SK-N-MC (cell line): ENCODE measurements at regions not wholly inside any gene's neighbourhood (a gene's known extent, or its start where the extent isn't known, plus 50 kb on each side); places are given as distances from the start of the nearest gene placed in this dataset.

Source experiments
- EZH2 ChIP-seq: fragments of 200-600 bp; sonication (generic); IDR thresholded peaks from one replicate; pipeline ENCODE4 v1.6.1; 2017; ENCODE audit warnings: antibody characterized with exemption
- POLR2AphosphoS5 ChIP-seq: IDR thresholded peaks from 2 replicates; pipeline ENCODE4 v1.6.1; 2012; ENCODE audit warnings: mild to moderate bottlenecking, low read depth, low read length, borderline replicate concordance

GRCh38 chr2:67165523-67165990 lies 231.6 kb upstream of the ETAA1 start:
- TF ChIP-seq EZH2 (no peak), POLR2AphosphoS5 (no peak)
